Hepatocyte (in vitro differentiated cells): ENCODE measurements at regions not wholly inside any gene's neighbourhood (a gene's known extent, or its start where the extent isn't known, plus 50 kb on each side); places are given as distances from the start of the nearest gene placed in this dataset.

Experiments
- CTCF ChIP-seq: fragments of 200-600 bp; sonication (generic); IDR thresholded peaks from 2 replicates; pipeline ENCODE4 v1.5.1; 2016; ENCODE audit warnings: antibody characterized with exemption, mild to moderate bottlenecking; ENCODE audit not compliant: poor library complexity
- EZH2 ChIP-seq: fragments of 200-600 bp; sonication (generic); IDR thresholded peaks from 2 replicates; pipeline ENCODE4 v1.6.1; 2016; ENCODE audit warnings: antibody characterized with exemption, mild to moderate bottlenecking, borderline replicate concordance
- EZH2phosphoT487 ChIP-seq: fragments of 200-600 bp; sonication (generic); IDR thresholded peaks from one replicate; pipeline ENCODE4 v1.6.1; 2018; ENCODE audit warnings: antibody characterized with exemption, mild to moderate bottlenecking, low read depth, moderate library complexity; ENCODE audit not compliant: unreplicated experiment, severe bottlenecking

- TF ChIP-seq CTCF, result no peak
- TF ChIP-seq EZH2, result no peak
- TF ChIP-seq EZH2phosphoT487, result no peak
Observed at GRCh38 chr1:219123036-219123435, 50.6 kb upstream of the LYPLAL1 start.
